RPMI8226 (cell line): ENCODE measurements at regions not wholly inside any gene's neighbourhood (a gene's known extent, or its start where the extent isn't known, plus 50 kb on each side); places are given as distances from the start of the nearest gene placed in this dataset.

Source experiments
- DNase-seq: peaks from one replicate; pipeline ENCODE4 v3.0.0-alpha.2; 2015

DNA sequence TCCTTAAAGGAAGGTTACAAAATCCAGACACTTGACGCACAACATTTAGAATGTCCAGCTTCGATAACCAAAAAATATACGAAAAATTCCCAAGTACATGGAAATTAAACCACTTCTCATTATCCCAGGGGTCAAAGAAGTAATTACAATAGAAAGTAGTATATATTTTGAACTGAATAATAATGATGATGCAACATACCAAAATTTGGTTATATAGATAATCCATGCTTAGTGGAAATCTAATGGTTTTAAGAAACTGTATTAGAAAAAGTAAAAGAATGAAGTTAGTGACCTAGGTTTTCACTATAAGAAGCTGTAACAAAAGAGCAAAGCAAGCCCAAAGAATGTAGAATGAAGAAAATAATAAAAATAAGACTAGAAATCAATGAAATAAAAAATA is 204.0 kb upstream of the PUM3 start:
- no peak for DNase-seq

DNA sequence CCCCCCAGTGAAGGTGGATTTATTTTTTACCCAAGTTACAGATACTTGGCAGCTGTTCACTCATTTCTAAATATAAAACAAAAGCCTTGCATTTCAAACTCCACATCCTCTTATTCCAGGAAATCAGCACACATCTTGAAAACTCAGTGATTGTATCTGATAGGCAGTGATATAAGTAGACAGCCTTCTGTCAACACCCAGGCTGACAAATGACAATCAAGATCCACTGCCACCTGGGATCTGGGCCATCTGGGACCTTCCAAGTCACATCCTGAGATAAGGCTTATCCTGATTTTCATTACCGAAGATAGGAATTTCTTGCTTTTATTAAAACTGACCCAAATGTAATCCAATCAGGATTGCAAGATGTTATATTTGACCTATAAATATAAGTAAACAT is 201.3 kb upstream of the PUM3 start:
- DNase-seq, result no peak

DNA sequence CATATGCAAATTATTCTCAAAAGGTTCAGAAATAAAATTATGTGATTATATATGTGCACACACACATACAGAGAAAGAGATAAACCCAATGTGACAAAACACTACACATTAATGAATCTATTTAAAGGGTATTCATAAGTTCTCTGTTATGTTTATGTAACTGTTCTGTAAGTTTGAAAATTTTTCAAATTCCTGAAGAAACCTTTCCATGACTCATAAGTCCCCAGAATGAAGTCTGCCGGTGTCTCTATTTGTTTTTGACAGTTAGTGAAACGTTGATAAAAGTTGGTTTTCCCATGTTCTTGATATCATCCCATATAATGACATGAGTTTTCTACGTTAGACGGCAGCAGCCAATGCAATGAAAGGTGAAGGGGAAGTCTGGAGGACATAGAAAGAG is 199.5 kb upstream of the PUM3 start:
- no peak for DNase-seq

DNA sequence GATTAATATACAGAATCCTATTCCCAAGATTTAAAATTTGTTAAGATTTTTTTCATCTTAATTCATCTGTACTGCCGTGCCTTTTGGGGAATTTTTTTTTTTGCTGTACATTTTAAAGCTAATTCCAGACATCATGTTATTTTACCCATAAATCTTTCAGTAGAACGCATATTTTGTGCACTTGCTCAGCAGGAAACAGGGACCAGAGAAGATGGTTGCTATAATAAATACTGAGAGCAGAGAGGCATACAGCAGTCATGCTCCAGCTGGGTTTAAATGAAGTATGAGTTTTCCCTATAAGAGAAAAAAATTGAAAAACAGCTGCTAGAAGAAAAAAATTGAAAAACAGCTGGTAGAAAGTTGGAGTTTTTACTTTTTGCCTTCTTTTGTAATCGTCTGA is 196.9 kb upstream of the PUM3 start:
- no peak for DNase-seq

DNA sequence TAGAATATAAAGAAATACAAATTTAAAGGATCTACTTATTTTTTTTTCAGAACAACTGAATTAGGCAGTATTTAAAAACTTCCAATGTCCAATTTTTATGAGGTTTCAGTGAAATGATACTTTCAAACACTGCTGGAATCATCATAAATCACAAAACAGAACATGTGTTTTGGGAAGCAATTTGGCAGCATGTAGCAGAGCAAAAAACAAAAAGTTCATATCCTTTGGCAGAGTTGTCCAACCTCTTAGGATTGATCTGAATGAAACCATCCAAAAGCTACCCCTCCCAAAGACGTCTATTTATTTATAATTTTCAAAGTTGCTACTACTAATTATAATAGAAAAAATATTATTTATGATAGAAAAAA is 192.4 kb upstream of the PUM3 start:
- no peak for DNase-seq

DNA sequence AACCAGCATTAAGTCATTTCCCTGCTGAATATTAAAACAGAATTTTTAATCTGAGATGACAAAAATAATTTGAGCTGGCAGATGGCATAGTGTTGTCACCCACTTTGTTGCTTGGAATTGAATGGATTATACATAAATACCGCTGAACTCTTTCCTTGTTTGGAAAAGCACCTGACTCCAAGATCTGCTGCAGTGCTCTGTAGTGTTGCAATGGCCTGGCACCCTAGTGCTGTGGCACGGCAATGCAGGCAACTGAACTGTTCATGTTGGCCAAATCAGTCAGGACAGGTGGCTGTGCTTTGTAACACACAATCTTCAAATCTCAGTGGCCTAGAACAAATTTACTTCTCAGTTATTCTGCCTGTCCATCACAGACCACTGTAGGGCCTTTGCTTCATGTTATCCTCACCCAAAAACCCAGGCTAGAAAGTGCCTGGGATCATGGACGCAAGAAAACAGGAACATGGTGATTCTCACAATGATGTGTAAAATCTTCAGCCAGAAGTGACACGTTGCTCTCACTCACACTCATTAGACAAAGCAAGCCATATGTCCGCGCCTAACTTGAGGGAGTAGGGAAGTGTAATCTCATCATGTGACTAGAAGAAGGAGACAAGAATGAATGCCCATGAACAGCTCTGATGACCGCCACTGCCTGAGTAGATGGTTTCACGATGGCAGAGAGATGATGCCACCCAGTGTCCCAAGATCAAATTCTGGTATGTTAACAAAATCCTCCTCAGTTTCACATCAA is 191.9 kb upstream of the PUM3 start:
- no peak for DNase-seq

DNA sequence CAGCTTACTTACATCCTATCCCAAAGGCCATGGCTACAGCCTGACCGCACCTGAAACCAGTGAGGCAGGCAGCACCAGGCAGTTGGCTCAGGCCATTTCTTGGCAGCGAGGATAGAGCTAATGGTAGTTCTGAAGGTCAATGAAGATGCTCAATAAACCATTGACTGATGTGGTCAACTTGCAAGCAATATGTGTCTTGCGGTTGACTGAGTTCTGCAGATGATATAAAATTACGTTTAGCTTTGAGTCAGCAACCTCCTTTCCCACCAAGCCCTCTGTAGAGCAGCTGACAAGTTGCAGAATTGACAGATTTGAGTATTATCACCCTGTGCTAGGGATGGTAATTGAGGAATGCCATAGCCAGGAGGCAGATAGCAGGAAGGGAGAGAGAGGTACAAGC is 189.0 kb upstream of the PUM3 start:
- no peak for DNase-seq

DNA sequence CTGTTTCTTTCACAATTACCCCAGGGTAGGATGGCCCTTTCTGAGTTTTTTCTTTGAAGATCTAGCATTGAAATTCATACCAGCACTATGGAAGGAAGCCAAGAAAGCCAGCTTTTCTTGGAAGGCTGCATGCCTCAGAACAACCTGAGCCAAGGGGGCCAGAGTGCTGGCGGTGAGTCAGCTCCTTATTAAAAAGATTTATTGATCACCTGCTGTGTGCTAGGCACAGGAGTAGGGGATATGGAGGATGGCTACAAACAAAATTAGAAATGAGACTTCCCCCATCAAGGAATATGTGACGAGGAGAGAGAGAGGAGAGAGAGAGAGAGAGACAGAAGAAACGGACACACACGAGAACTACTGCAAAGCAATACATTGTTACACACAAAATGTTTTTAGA is 184.6 kb upstream of the PUM3 start:
- DNase-seq, result no peak

DNA sequence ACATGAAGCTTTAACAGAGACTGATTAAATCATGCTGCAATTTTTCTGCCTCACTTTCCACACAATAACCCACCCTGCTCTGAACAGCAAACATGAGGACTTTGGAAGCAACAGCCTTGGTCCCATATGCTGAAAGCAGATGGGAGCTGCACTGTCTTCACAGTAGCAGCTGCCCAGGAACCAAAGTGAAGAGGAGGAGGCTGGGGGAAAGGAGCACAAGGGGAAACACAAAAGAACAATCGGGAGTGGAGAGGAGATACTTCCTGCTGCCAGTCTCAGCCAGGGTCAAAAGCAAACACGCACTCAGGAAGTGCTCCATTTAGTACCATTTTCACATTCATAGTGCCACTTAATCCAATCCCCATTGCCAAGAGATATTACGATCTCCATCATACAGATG is 183.3 kb upstream of the PUM3 start:
- no peak for DNase-seq

DNA sequence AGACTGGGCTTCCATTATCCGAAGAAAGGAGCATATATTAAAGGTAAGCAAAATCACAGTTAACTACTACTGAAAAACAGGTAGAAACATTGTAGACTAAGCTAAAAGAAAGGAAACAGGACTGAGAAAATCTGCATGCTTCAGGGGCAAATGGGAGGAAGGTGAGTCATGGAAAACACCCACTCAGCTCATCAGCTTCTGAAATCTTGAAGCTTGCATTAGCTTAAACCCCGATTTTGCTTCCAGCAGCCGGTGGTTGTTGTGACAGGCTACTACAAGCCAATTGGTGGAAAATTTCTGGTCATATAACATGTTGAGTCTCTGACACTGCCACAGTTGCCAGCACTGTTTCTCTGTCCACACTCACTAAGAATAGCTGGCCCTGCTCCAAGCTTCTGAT is 179.6 kb upstream of the PUM3 start:
- no peak for DNase-seq

DNA sequence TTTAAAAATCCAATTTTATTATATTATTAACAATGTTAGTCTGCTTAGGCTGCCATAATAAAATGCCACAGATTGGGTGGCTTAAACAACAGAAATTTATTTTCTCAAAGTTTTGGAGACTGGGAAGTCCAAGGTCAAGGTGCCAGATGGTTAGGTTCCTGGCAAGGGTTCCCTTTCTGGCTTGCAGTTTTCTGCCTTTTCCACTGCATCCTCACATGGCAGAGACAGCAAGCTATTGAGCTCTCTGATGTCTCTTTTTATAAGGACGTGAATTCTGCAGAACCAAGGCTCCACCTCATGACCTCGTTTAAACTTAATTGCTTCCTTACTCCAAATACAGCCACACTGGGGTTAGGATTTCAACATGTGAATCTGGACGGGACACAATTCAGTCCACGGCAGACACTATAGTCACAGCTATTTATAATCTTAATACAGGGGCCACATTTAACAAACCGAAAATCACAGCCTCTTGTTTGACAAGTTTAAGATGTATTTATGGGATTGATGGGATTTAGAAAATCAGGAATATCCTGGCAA is 174.9 kb upstream of the PUM3 start:
- DNase-seq, result no peak

DNA sequence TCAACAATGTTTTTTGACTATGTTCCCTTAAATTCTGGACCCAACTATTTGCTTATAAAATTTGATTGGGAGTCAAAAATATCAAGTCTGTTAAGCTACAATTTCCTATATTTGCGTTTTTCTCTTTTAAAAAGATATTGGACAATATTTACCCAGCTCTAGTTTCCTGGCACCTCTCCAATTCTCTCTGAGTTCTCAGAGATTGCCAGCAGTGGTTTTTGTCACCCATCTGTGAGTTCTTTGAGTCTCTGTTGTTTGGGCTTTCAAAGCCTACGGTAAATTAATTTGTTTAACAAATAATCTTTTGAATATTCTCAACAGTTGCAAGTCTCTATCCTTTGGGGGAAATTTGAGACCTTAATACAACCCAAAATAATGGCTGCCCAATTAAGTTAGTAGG is 174.2 kb upstream of the PUM3 start:
- no peak for DNase-seq

DNA sequence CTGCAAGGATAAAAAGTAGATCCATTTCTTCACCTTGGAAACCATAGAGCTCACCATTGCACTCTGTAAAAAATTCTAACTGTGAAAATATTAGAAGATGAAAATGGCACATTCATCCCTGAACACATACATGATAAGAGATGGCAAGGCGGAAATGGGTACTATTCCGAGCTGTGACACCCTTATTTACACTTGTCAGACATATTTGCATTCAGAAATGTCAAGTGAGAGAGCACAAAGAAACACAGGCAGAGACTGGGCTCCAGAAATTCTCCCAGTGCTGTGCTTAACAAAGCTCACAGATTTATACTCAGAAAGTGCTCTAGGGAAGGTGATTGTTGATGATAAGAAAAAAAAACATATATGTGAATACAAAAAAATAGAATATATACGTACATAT is 170.3 kb upstream of the PUM3 start:
- DNase-seq, result no peak

DNA sequence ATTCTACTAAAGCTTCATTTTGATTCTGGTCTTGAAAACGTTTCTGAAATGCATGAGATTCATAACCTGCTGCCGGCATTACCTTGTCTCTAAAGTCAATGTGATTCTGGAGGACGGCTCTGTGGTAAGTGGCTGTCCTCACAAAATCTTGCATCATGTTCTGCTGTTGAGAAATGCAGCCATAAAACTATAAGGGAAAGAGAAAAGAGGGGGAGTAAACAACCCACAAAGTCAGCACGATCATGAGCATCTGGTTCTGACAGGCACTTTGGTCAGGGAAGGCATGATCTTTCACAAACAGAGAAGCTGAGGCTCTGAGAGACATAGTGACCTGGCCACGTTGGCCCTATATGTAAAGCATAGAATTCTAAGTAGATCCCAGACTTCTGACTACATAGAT is 168.9 kb upstream of the PUM3 start:
- no peak for DNase-seq

DNA sequence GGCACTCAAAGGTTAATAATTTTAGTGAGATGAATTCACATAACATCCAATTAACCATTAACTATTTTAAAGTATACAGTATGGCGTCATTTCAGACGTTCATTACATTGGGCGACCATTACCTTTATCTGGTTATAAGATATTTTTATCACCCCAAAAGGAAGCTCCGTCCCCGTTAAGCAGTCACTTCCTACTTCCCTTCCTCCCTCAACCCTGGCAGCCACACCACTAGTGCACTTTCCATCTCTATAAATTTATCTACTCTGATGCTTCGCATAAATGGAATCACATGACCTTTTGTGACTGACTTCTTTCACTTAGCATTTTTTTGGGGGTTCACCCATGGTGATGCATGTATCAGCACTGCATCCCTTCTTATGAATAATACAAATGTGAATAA is 168.3 kb upstream of the PUM3 start:
- no peak for DNase-seq

DNA sequence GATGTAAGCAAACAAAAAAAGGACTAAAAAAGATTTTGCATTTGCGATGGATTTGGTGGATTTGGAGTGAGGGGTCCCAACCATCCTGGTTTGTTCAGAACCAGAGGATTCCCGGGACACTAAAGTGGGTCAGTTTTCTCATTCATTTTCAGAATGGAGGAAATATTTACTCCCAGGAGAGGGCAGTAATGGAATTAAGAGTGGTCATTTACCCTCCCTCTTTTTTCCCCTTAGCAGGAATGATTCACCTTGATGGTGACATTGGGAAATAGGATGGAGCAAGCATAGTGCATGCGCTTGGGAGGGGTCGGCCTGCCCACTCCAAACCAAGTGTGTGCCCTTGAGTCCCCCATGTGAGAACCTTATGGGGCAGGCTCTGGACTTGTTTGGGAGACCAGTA is 164.2 kb upstream of the PUM3 start:
- no peak for DNase-seq

DNA sequence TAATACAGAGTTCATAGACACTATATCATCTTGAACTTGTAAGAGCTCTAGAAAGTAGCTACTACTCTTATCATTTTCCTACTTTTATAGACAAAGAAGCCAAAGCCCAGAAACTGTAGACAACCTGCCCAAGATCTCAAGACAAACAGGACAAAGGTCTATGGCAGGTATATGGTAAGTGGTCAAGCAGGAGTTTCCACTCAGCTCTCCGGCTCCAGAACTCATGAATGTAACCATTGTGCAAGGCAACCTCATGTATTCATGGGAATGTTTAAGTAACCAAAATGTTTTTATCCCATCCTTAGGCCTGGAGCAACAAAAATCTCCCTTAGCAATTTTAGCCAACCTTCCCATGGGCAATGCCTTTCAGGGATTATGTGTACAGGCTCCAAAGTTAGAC is 163.4 kb upstream of the PUM3 start:
- DNase-seq, result no peak

DNA sequence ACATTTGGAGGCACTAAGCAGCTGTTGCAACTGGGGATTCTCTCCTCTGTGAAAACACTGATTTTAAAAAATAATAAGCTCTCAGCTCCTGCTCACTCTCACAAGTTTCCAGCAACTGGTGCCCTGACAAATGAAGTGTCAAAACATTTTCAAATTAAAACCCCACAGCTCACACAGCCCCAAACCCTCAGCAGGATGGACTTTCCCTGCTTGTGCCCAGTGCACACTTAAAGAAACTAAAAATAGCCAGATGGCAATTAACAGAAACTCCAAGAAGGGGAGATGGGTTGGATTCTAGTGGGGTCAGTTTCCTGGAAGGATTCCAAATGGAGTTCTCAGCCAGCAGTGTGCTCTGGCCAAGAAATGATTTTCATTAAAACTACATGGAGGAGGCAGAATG is 163.0 kb upstream of the PUM3 start:
- no peak for DNase-seq

DNA sequence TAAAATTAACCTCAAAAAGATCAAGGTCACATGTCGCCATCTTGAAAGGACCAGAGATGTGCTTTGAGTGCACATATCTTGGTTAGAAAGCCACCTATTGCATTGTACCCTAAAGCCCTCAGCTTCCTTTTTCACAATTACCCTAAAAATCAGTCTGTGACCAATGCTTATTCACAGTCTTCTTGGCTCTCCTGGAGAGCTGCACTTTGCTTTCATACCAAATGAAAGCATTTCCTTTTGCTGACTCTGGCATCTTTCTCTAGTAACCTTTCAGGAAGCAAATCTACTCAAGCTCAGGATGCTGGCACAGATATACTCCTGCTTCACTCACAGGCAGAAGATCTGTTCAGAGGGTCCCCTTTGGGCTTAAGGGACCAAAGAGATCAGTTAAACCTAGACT is 160.7 kb upstream of the PUM3 start:
- no peak for DNase-seq

DNA sequence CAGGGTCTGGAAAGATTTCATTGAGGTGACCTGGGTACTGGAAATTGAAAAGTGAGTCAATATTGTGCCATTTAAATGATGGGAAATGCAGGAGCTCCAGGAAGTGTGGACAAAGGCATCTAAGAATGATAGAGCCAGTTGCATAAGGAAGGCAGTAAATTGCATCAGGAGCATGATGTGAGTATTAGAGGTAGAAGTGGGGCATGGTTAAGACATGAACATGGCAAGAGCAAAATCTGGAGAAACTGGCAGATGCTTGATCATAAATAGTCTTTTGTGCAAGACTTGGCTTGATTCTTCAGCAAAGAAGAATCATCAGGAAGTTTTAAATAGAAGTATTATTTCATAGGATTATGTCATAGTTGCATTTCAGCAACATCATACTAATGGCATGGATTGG is 157.4 kb upstream of the PUM3 start:
- DNase-seq, result no peak

DNA sequence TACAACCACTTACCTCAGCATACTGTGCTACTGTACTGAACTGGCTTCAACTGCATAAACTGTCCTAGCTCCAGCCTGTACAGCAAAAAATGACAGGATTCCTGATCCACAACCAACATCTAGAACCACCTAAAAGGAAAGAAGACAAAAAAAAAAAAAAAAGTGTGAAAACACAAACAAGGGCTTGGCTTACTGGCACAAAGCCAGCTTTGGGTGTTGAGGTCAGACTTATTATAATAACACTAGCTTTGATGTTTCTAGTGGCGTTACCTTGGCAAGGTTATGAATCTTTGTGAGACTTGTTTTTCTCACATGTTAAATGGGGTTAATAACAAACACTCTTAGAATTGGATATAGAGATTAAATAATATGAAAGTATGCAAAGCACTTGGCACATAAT is 148.5 kb upstream of the PUM3 start:
- DNase-seq, result no peak

DNA sequence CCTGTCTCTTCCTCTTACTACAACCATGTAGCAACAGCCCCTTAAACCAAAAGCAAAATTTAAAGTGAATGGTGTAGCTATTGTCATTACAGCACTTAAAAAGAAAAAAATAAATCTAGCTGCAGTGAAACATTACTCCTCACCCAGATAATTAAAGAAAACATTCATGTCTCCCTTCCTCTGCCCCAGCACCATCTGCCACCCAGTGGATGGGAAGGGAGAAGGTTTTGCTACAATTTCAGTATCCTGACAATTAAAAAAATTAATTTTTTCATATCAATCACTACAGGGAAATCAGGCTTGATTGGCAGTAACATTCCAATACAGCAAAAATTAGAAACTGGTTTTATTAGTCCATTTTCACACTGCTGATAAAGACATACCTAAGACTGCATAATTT is 147.4 kb upstream of the PUM3 start:
- no peak for DNase-seq

DNA sequence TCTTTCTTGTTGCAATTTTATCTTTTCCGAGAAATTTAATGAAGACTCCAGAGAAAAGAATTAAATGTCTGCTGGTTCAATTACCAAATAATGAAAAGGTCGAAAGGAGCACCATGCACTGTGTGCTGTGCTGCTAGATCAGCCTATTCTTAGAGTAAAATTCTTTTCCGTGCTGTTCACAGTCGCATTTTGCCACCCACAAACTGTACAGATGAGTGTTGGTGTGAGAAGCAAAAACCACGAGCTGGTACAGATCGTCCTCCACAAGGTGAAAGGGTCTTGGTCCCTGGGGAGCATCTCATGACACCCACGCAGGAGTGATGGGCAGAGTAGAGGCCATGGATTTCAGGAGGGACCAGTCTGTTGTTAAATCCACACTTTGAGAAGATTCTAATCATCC is 143.8 kb upstream of the PUM3 start:
- DNase-seq, result no peak

DNA sequence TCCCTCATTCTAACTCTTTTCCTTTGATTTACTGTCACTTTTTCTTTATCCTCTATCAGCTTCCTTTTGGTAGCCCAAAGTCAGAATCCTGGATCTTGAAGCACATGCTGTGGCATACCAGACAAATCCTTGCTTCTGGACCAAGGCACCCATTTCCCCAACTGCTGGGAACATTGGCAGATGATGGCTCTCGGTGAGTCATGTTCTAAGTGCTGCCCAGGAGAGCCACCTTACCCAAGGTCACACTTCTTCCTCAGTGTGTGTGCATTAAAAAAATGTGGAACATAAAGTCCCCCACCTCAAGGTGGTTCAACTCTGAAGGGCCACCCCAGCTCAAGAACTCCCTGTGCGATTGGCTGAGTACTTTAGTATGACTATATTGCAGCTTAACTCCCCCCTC is 141.4 kb upstream of the PUM3 start:
- DNase-seq, result no peak

DNA sequence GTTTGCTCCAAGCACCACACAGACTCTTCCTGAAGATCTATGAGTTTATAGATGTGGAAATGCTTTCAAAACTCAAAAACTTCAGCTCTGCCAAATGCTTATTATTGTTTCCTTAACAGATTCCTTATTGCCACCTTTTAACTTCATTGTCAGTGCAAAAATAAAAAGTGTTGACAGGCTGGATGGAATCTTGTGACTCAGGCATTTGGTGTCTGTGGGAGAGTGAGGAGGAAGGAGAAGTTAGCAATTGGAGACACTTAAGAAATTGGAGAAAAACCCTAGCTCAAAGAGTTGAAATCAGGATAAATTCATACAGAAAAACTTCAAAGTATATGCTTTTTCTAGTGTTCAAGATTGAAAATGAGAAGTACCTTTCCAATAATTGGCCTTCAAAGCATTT is 140.6 kb upstream of the PUM3 start:
- DNase-seq, result no peak
